Mesendoderm (in vitro differentiated cells): ENCODE measurements at regions not wholly inside any gene's neighbourhood (a gene's known extent, or its start where the extent isn't known, plus 50 kb on each side); places are given as distances from the start of the nearest gene placed in this dataset.

Experiments
- DNase-seq: peaks from one replicate; pipeline ENCODE4 v3.0.0; 2013
- H2AK5ac ChIP-seq: 2 replicates; pipeline ENCODE4 v1.6.1; 2013; ENCODE audit warnings: low read length, inconsistent platforms
- H2BK120ac ChIP-seq: 2 replicates; pipeline ENCODE4 v1.6.1; 2013; ENCODE audit warnings: low read depth, mild to moderate bottlenecking, low read length, moderate library complexity, mixed read lengths
- H2BK15ac ChIP-seq: replicated peaks from 2 replicates; pipeline ENCODE4 v1.6.1; 2013; ENCODE audit warnings: low read depth, mild to moderate bottlenecking, moderate library complexity
- H2BK5ac ChIP-seq: 2 replicates; pipeline ENCODE4 v1.6.1; 2013; ENCODE audit warnings: low read length, inconsistent platforms
- H3K18ac ChIP-seq: 2 replicates; pipeline ENCODE4 v1.6.1; 2013; ENCODE audit warnings: mild to moderate bottlenecking, low read length, mixed read lengths
- H3K23ac ChIP-seq: one replicate; pipeline ENCODE4 v1.6.1; 2013; ENCODE audit warnings: low read length
- H3K27ac ChIP-seq: 2 replicates; pipeline ENCODE4 v1.5.1; 2013; ENCODE audit warnings: low read depth, mild to moderate bottlenecking, inconsistent platforms, low read length, moderate library complexity
- H3K27me3 ChIP-seq: 2 replicates; pipeline ENCODE4 v1.6.1; 2013; ENCODE audit warnings: low read length, control low read depth, mild to moderate bottlenecking, inconsistent platforms; ENCODE audit not compliant: insufficient read depth, poor library complexity
- H3K36me3 ChIP-seq: 2 replicates; pipeline ENCODE4 v1.6.1; 2013; ENCODE audit warnings: low read length, inconsistent platforms; ENCODE audit not compliant: control insufficient read depth, insufficient read depth
- H3K4ac ChIP-seq: one replicate; pipeline ENCODE4 v1.6.1; 2013; ENCODE audit warnings: low read depth, mild to moderate bottlenecking, low read length, moderate library complexity
- H3K4me1 ChIP-seq: 2 replicates; pipeline ENCODE4 v1.6.1; 2013; ENCODE audit warnings: low read depth, low read length, inconsistent platforms; ENCODE audit not compliant: control insufficient read depth
- H3K4me2 ChIP-seq: 2 replicates; pipeline ENCODE4 v1.6.1; 2013; ENCODE audit warnings: low read length
- H3K4me3 ChIP-seq: 2 replicates; pipeline ENCODE4 v1.5.1; 2013; ENCODE audit warnings: mild to moderate bottlenecking, low read length
- H3K56ac ChIP-seq: one replicate; pipeline ENCODE4 v1.6.1; 2013; ENCODE audit warnings: low read length
- H3K79me1 ChIP-seq: 2 replicates; pipeline ENCODE4 v1.6.1; 2013; ENCODE audit warnings: low read length, inconsistent platforms
- H3K79me2 ChIP-seq: 2 replicates; pipeline ENCODE4 v1.6.1; 2013; ENCODE audit warnings: mild to moderate bottlenecking, low read length; ENCODE audit not compliant: control insufficient read depth, insufficient read depth
- H3K9ac ChIP-seq: 2 replicates; pipeline ENCODE4 v1.6.1; 2013; ENCODE audit warnings: low read length, inconsistent platforms
- H4K5ac ChIP-seq: one replicate; pipeline ENCODE4 v1.6.1; 2013; ENCODE audit warnings: low read length
- H4K8ac ChIP-seq: one replicate; pipeline ENCODE4 v1.6.1; 2013; ENCODE audit warnings: low read depth, mild to moderate bottlenecking, control low read depth, low read length, moderate library complexity
- WGBS: extraction: QIAGEN DNeasy Blood & Tissue Kit; methylation state at CpG from one replicate; pipeline ENCODE4 v1.1.7; 2013; ENCODE audit warnings: low lambda C conversion rate, missing lambda C conversion rate; ENCODE audit not compliant: insufficient coverage; ENCODE audit errors: extremely low coverage; 5-methylcytosine and 5-hydroxymethylcytosine counted together

DNA sequence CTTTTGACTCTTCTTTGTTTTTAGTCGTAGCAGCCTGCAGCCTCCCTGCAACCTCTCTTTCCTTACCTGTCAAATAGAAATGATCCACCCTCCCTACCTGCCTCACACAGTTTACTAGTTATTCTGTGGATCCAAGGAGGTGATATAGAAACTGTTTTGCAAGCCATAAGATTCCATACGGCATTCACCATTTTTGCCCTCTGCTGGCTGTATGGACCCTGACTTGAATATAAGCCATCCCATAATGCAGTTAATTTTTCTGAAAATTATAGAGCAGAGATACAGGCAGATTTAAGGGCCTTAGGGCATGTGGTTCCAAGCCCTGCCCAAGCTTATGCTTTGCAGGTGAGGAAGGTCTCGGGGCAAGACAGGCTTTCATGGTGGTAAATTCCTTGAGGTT lies 63.8 kb downstream of the CPN2 start:
- no peaks in the 10 kb centered on the region for H3K79me1 ChIP-seq
- H2BK15ac ChIP-seq, result no peak overlapping the region
- no peaks in the 10 kb centered on the region for H3K27me3 ChIP-seq
- no peak overlapping the region for H3K4me2 ChIP-seq
- no peak overlapping the region for H2BK120ac ChIP-seq
- no peaks in the 10 kb centered on the region for H3K36me3 ChIP-seq
- no peak for DNase-seq
- H3K56ac ChIP-seq, result no peak overlapping the region
- H3K27ac ChIP-seq, result no peak overlapping the region
- no peak overlapping the region for H2BK5ac ChIP-seq
- H4K8ac ChIP-seq, result no peak overlapping the region
- H3K4ac ChIP-seq, result no peak overlapping the region
- H3K4me1 ChIP-seq, result peaks cover 2% of the 10 kb centered on the region
- no peaks in the 10 kb centered on the region for H3K79me2 ChIP-seq
- H2AK5ac ChIP-seq, result no peak overlapping the region
- H4K5ac ChIP-seq, result no peak overlapping the region
- H3K4me3 ChIP-seq, result no peak overlapping the region
- peak overlapping the region; percentile 46 for H3K18ac ChIP-seq
- WGBS, result no CpG with 5 or more reads among the region's 3 CpGs
- H3K23ac ChIP-seq, result no peak overlapping the region
- no peak overlapping the region for H3K9ac ChIP-seq

DNA sequence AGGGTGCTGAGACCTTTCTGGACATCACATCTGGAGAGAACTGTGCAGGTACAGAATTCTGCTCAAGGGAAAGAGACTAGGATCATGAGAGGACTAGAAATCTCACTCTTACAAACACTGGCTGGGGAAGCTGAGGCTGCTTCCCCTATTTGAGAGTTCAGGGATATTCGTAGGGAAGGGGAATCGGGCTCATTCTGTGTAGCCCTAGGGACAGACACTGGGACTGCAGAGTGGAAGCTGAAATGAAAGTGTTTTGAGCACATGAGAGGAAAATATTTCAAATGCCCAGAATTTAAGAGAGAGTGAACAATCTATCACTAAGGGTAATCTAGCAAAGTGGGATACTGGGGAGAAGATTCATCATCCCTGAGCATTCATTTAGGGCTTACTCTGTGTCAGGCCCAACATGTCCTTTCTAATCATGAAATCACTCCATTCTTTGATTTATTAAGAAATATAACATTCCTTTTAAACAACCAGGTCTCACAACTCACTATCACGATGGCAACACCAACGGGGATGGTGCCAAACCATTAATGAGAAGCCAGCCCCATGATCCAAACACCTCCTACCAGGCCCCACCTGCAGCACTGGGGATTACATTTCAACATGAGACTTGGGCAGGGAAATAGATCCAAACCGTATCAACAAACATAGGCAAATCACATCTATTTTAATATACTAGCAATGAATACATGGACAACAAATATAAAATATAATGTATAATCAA lies 63.0 kb downstream of the CPN2 start:
- Histone ChIP-seq H2BK5ac (no peak overlapping the region), H2BK15ac (no peak overlapping the region), H3K4ac (no peak overlapping the region), H3K4me3 (no peak overlapping the region), H4K8ac (no peak overlapping the region), H3K79me1 (no peaks in the 10 kb centered on the region), H3K4me1 (peaks cover 2% of the 10 kb centered on the region), H3K23ac (no peak overlapping the region), H3K4me2 (no peak overlapping the region), H3K27me3 (no peaks in the 10 kb centered on the region), H2BK120ac (no peak overlapping the region), H3K56ac (no peak overlapping the region), H4K5ac (no peak overlapping the region), H3K27ac (no peak overlapping the region), H3K18ac (no peak overlapping the region), H3K36me3 (no peaks in the 10 kb centered on the region), H2AK5ac (no peak overlapping the region), H3K9ac (no peak overlapping the region), H3K79me2 (no peaks in the 10 kb centered on the region)
- WGBS, result no CpG with 5 or more reads among the region's 5 CpGs
- DNase-seq, result no peak
